Neural progenitor cell (in vitro differentiated cells): ENCODE measurements at regions not wholly inside any gene's neighbourhood (a gene's known extent, or its start where the extent isn't known, plus 50 kb on each side); places are given as distances from the start of the nearest gene placed in this dataset.

ENCODE experiments used
- EZH2phosphoT487 ChIP-seq: fragments of 200-600 bp; sonication (generic); IDR thresholded peaks from 2 replicates; pipeline ENCODE4 v1.6.1; 2017; ENCODE audit warnings: antibody characterized with exemption
- TF ChIP-seq, protein P1 (sequence below): fragments of 200-600 bp; sonication (generic); IDR thresholded peaks from 2 replicates; pipeline ENCODE4 v1.5.1; 2017; ENCODE audit warnings: antibody characterized with exemption, mild to moderate bottlenecking

DNA sequence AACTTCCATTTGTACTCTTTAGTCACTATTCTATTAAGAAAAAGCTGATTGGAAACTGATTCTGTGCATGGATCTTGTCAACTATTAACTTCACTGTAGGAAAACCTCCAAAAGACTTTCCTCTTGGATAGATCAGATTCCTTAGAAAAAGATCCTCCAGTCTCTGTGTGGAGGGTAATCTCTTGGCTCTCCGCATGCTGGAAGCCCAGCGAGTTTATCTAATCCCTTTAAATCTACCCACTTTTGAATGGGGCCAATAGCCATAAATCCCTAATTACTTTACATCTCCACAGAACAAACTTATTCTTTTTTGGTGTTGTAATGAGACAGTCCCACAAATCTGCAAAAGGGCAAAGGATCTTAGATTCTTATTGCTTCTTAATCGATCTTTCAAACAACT is 1206.4 kb upstream of the ADGRL4 start:
- TF ChIP-seq, protein P1, sequence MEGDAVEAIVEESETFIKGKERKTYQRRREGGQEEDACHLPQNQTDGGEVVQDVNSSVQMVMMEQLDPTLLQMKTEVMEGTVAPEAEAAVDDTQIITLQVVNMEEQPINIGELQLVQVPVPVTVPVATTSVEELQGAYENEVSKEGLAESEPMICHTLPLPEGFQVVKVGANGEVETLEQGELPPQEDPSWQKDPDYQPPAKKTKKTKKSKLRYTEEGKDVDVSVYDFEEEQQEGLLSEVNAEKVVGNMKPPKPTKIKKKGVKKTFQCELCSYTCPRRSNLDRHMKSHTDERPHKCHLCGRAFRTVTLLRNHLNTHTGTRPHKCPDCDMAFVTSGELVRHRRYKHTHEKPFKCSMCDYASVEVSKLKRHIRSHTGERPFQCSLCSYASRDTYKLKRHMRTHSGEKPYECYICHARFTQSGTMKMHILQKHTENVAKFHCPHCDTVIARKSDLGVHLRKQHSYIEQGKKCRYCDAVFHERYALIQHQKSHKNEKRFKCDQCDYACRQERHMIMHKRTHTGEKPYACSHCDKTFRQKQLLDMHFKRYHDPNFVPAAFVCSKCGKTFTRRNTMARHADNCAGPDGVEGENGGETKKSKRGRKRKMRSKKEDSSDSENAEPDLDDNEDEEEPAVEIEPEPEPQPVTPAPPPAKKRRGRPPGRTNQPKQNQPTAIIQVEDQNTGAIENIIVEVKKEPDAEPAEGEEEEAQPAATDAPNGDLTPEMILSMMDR: no peak
- peak; percentile 65 for TF ChIP-seq EZH2phosphoT487
